GM15510 (cell line): ENCODE measurements at regions not wholly inside any gene's neighbourhood (a gene's known extent, or its start where the extent isn't known, plus 50 kb on each side); places are given as distances from the start of the nearest gene placed in this dataset.

Experiments
- POLR2A ChIP-seq: IDR thresholded peaks from 3 replicates; pipeline ENCODE4 v1.6.1; 2011; ENCODE audit warnings: borderline replicate concordance; ENCODE audit not compliant: insufficient read length; ENCODE audit errors: extremely low read depth

GRCh38 chr21:25300632-25301031 is 306.6 kb downstream of the MRPL39 start:
- TF ChIP-seq POLR2A = no peak

- no peak for TF ChIP-seq POLR2A
Measured at GRCh38 chr21:25298512-25299491, 308.5 kb downstream of the MRPL39 start.

GRCh38 chr21:25297117-25297516 is 310.2 kb downstream of the MRPL39 start:
- TF ChIP-seq POLR2A = no peak

GRCh38 chr21:25296252-25296651 is 311.0 kb downstream of the MRPL39 start:
- no peak for TF ChIP-seq POLR2A

- no peak for TF ChIP-seq POLR2A
Measured at GRCh38 chr21:25292396-25292795, 314.9 kb downstream of the MRPL39 start.

GRCh38 chr21:25283720-25284119 is 323.6 kb downstream of the MRPL39 start:
- TF ChIP-seq POLR2A = no peak

- no peak for TF ChIP-seq POLR2A
Measured at GRCh38 chr21:25281134-25281533, 326.1 kb downstream of the MRPL39 start.

GRCh38 chr21:25280061-25280460 is 327.2 kb downstream of the MRPL39 start:
- no peak for TF ChIP-seq POLR2A

- TF ChIP-seq POLR2A = no peak
Measured at GRCh38 chr21:25273959-25274358, 333.3 kb downstream of the MRPL39 start.

GRCh38 chr21:25254491-25255174 is 352.6 kb downstream of the MRPL39 start:
- no peak for TF ChIP-seq POLR2A

GRCh38 chr21:25246546-25246945 is 360.7 kb downstream of the MRPL39 start:
- TF ChIP-seq POLR2A = no peak

- TF ChIP-seq POLR2A = no peak
Measured at GRCh38 chr21:25244735-25245134, 362.5 kb downstream of the MRPL39 start.

- no peak for TF ChIP-seq POLR2A
Measured at GRCh38 chr21:25243808-25244207, 363.5 kb downstream of the MRPL39 start.

GRCh38 chr21:25240974-25241373 is 366.3 kb downstream of the MRPL39 start:
- TF ChIP-seq POLR2A = no peak

- no peak for TF ChIP-seq POLR2A
Measured at GRCh38 chr21:25234857-25235801, 372.2 kb downstream of the MRPL39 start.

- no peak for TF ChIP-seq POLR2A
Measured at GRCh38 chr21:25220954-25221353, 386.3 kb downstream of the MRPL39 start.

GRCh38 chr21:25220169-25220568 is 387.1 kb downstream of the MRPL39 start:
- TF ChIP-seq POLR2A = no peak
